VCaP (cell line): ENCODE measurements at regions not wholly inside any gene's neighbourhood (a gene's known extent, or its start where the extent isn't known, plus 50 kb on each side); places are given as distances from the start of the nearest gene placed in this dataset.
"Not testable (repeated sequence)": the region's sequence is repeated elsewhere in the genome, so short reads cannot be mapped to it uniquely, and the experiment has no call there.

Experiments used
- H3K27ac ChIP-seq: fragments of 450-650 bp; 2 replicates; pipeline ENCODE4 v1.5.1; 2017
- TF ChIP-seq, protein P1 (sequence below): fragments of 450-650 bp; conservative IDR thresholded peaks from 2 replicates; pipeline ENCODE4 v1.5.1; 2017; ENCODE audit warnings: mild to moderate bottlenecking, moderate library complexity

- TF ChIP-seq, protein P1, sequence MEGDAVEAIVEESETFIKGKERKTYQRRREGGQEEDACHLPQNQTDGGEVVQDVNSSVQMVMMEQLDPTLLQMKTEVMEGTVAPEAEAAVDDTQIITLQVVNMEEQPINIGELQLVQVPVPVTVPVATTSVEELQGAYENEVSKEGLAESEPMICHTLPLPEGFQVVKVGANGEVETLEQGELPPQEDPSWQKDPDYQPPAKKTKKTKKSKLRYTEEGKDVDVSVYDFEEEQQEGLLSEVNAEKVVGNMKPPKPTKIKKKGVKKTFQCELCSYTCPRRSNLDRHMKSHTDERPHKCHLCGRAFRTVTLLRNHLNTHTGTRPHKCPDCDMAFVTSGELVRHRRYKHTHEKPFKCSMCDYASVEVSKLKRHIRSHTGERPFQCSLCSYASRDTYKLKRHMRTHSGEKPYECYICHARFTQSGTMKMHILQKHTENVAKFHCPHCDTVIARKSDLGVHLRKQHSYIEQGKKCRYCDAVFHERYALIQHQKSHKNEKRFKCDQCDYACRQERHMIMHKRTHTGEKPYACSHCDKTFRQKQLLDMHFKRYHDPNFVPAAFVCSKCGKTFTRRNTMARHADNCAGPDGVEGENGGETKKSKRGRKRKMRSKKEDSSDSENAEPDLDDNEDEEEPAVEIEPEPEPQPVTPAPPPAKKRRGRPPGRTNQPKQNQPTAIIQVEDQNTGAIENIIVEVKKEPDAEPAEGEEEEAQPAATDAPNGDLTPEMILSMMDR, result no peak
- no peak overlapping the region for H3K27ac ChIP-seq
Measured at GRCh38 chr7:156327474-156327873, 313.1 kb upstream of the RNF32 start.

GRCh38 chr7:156324201-156324600 lies 316.4 kb upstream of the RNF32 start:
- no peak overlapping the region for H3K27ac ChIP-seq
- TF ChIP-seq, protein P1, result no peak

DNA sequence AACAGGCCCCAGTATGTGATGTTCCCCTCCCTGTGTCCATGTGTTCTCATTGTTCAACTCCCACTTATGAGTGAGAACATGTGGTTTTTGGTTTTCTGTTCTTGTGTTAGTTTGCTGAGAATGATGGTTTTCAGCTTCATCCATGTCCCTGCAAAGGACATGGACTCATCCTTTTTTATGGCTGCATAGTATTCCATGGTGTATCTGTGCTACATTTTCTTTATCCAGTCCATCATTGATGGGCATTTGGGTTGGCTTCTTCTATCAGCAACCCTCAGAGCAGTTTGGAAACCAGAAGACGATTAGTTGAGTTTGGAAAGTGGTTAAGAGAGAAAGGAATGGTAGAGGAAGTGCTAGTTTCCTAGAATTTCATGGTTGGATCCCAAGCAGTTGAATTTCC lies 319.1 kb upstream of the RNF32 start:
- not testable (repeated sequence) for H3K27ac ChIP-seq

GRCh38 chr7:156318926-156319325 lies 321.6 kb upstream of the RNF32 start:
- TF ChIP-seq, protein P1, result no peak
- no peak overlapping the region for H3K27ac ChIP-seq

- H3K27ac ChIP-seq, result no peak overlapping the region
- TF ChIP-seq, protein P1, result no peak
Measured at GRCh38 chr7:156318426-156318825, 322.1 kb upstream of the RNF32 start.

DNA sequence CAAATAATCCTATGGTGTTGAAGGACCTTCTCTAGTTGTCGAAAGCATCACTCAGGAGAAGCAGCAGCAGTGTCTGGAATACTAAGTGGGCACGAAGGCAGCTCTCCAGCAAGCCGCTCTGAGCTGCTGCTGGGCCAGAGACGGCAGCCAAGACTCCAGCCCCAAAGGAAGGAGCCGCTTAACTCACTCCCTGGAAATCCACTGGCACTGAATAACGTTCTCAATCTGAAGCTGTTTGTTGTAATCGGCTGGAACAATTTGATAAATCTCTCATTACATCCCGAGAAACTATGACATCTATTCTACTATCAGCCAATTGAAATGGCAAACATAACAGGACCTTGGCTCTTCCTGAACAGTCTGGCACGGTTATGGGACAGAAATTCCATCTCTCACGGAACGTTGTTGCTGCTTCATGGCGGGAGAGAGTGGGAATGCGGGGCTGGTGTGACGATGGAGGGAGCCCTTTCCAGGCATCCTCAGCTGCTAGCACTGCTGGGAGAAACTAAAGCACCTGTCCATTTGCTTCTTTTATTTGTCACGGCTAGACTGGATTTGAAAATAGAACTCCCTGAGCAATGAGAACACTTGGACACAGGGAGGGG lies 331.5 kb upstream of the RNF32 start:
- TF ChIP-seq, protein P1, result no peak
- H3K27ac ChIP-seq, result no peak overlapping the region

- TF ChIP-seq, protein P1, result no peak
Measured at GRCh38 chr7:156307193-156307592, 333.4 kb upstream of the RNF32 start.

GRCh38 chr7:156305351-156305750 lies 335.2 kb upstream of the RNF32 start:
- no peak overlapping the region for H3K27ac ChIP-seq
- TF ChIP-seq, protein P1, result no peak

More at GRCh38 chr7:156307193-156307592, 333.4 kb upstream of the RNF32 start:
- H3K27ac ChIP-seq, result no peak overlapping the region
